Dendritic cell treated with granulocyte-macrophage colony-stimulating factor and Interleukin-4, amounts not matched to agents 40 ng/mL and 50 ng/mL, for 4 days (primary cell): ENCODE measurements at regions not wholly inside any gene's neighbourhood (a gene's known extent, or its start where the extent isn't known, plus 50 kb on each side); places are given as distances from the start of the nearest gene placed in this dataset.

Experiments used
- H3K27ac Mint-ChIP-seq: one replicate; pipeline ENCODE4 v1.8.0; 2022; ENCODE audit warnings: mild to moderate bottlenecking, mixed read lengths
- H3K27me3 Mint-ChIP-seq: one replicate; pipeline ENCODE4 v1.8.0; 2022; ENCODE audit warnings: mild to moderate bottlenecking, mixed read lengths
- H3K36me3 Mint-ChIP-seq: one replicate; pipeline ENCODE4 v1.8.0; 2022; ENCODE audit warnings: low read depth, mixed read lengths
- H3K4me1 Mint-ChIP-seq: one replicate; pipeline ENCODE4 v1.8.0; 2022; ENCODE audit warnings: low read depth, mixed read lengths
- H3K4me3 Mint-ChIP-seq: one replicate; pipeline ENCODE4 v1.8.0; 2022; ENCODE audit warnings: mild to moderate bottlenecking, moderate library complexity, mixed read lengths
- H3K9me3 Mint-ChIP-seq: one replicate; pipeline ENCODE4 v1.8.0; 2022; ENCODE audit warnings: mixed read lengths
- intact Hi-C: fragments of 100-400 bp; cut with micrococcal nuclease; formaldehyde crosslinking; loops from one replicate; pipeline ENCODE4 v1.15.0; 2022

DNA sequence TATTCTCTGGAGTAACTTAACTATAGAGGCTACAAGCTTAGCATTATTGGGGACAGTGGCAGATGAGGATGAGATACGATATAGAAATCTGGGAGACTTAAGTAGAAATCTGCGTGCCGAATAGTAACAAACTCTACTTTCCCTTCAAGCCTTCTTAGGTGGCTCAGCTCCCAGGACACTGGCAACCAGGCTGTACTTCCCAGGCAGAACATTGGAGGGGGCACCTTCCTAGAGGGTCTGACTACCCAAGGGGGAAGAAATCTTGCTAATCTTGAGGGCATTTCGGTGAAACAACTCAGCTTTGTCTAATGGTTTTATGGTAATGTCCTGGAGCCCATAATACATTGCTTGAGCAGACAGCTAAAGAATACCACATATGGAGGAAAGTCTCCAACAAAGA, 126.2 kb upstream of the DTNA start:
- intact Hi-C loops, result no loop called here
- Mint-ChIP-seq H3K4me3 (no peak overlapping the region), H3K4me1 (no peaks in the 10 kb centered on the region), H3K9me3 (peaks cover 10% of the 10 kb centered on the region), H3K27me3 (no peaks in the 10 kb centered on the region), H3K27ac (no peak overlapping the region), H3K36me3 (peaks cover 9% of the 10 kb centered on the region)

DNA sequence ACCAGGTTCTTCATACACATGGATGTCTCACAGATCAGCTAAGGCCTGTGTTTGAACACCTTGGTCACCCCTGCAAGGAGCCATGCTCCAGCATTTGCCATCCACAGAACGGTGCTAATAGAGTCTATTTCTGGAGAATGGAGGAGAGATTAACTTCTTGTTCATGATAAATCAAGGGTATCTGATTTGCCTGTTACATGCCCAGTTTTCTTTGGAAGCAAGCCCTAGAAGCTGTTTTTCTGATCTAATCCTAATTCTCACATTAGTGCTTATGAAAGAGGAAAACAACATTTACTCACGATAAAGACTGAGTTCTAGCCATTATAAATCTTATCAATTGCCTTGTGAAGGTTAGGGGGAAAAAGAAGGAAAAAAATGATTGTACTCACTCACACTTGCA, 119.6 kb upstream of the DTNA start:
- no peak overlapping the region for H3K27ac Mint-ChIP-seq
- no peak overlapping the region for H3K4me3 Mint-ChIP-seq
- H3K36me3 Mint-ChIP-seq, result no peaks in the 10 kb centered on the region
- H3K4me1 Mint-ChIP-seq, result no peaks in the 10 kb centered on the region
- H3K9me3 Mint-ChIP-seq, result no peaks in the 10 kb centered on the region
- peaks cover 6% of the 10 kb centered on the region for H3K27me3 Mint-ChIP-seq
- intact Hi-C loops, result no loop called here

DNA sequence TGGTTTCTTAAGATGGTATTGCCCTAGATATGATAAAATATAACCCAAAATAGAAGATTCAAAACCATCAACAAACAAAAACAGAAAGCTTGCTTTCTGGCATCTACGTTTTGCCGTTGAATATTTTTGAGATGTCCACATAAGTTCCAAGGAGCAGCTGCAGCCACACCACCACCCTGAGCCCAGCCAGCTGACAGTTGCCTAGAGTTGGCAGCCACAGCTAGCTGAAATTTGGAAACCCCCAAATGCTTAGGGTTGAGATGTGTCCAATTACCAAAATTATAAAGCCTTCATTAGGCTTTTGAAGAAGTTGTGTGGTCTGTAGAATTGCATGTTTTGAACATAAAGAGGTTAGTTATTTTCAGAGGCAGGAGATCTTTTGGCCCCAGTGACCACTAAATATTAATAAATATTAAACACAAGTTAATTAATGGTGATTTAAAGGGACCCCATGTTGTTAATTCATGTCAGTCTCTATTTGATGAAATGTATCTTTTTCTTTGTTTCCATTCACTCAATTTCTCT, 118.1 kb upstream of the DTNA start:
- Mint-ChIP-seq H3K4me1 (no peaks in the 10 kb centered on the region), H3K36me3 (peaks cover under 1% of the 10 kb centered on the region), H3K4me3 (no peak overlapping the region), H3K9me3 (no peaks in the 10 kb centered on the region), H3K27me3 (peaks cover 6% of the 10 kb centered on the region), H3K27ac (no peak overlapping the region)
- intact Hi-C loops, result no loop called here

DNA sequence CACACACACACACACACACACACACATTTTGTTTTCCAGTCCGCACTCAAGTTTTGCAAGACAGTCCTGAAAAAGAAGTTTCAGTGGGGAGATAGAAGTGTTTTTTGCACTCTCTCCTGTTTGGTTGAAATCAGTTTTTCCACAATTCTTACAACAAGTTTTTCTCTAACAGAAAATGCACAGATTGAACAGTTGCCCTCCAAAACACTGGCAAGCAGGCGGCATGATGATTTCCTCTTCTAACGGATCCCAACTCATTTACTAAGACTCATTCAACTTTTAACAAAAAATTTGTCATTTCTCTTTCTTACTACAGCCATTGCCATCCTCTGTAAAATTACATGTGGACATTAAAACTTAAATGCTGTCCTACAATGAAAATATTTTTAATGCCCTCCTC, 117.6 kb upstream of the DTNA start:
- intact Hi-C loops, result no loop called here
- Mint-ChIP-seq H3K36me3 (peaks cover 6% of the 10 kb centered on the region), H3K27me3 (peaks cover 6% of the 10 kb centered on the region), H3K9me3 (no peaks in the 10 kb centered on the region), H3K27ac (no peak overlapping the region), H3K4me3 (no peak overlapping the region), H3K4me1 (no peaks in the 10 kb centered on the region)

- intact Hi-C loops, result no loop called here
- H3K4me1 Mint-ChIP-seq, result no peaks in the 10 kb centered on the region
Measured at GRCh38 chr18:34592961-34593382, 117.1 kb upstream of the DTNA start.

GRCh38 chr18:34594266-34594665, 115.8 kb upstream of the DTNA start:
- no peaks in the 10 kb centered on the region for H3K4me1 Mint-ChIP-seq
- no peak overlapping the region for H3K27ac Mint-ChIP-seq
- H3K4me3 Mint-ChIP-seq, result no peak overlapping the region
- peaks cover 8% of the 10 kb centered on the region for H3K36me3 Mint-ChIP-seq
- intact Hi-C loops, result no loop called here
- no peaks in the 10 kb centered on the region for H3K9me3 Mint-ChIP-seq
- H3K27me3 Mint-ChIP-seq, result peaks cover 6% of the 10 kb centered on the region

More at GRCh38 chr18:34592961-34593382, 117.1 kb upstream of the DTNA start:
- Mint-ChIP-seq H3K27ac (no peak overlapping the region), H3K36me3 (peaks cover 8% of the 10 kb centered on the region), H3K27me3 (peaks cover 6% of the 10 kb centered on the region), H3K9me3 (no peaks in the 10 kb centered on the region), H3K4me3 (no peak overlapping the region)

- Mint-ChIP-seq H3K27ac (no peak overlapping the region), H3K4me1 (no peaks in the 10 kb centered on the region), H3K36me3 (peaks cover 8% of the 10 kb centered on the region), H3K27me3 (peaks cover 6% of the 10 kb centered on the region), H3K9me3 (no peaks in the 10 kb centered on the region), H3K4me3 (no peak overlapping the region)
- intact Hi-C loops, result no loop called here
Measured at GRCh38 chr18:34595690-34596089, 114.4 kb upstream of the DTNA start.

DNA sequence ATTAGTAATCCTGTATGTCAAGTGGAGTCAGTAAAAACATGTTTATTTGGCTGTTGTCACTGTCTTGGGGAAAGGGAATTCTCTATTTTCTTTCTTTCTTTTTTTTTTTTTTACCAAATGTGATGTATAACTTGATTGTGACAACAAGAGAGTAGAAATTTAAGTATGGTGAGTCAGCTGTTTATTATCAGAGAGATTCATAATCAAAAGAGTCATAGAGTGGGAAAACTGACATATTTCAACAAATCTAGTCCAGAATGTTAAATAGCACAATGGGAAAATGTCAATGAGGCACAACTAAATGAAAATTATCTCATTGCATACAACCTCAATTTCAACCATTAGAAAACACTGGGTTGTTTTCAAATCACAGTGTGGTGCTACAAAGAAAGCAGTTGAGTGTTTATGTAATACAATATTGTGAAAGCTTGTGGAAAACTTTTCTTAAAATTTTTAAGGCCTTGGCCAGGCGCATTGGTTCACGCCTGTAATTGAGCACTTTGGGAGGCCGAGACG, 111.9 kb upstream of the DTNA start:
- Mint-ChIP-seq H3K27me3 (no peaks in the 10 kb centered on the region), H3K9me3 (no peaks in the 10 kb centered on the region), H3K36me3 (peaks cover 8% of the 10 kb centered on the region), H3K27ac (no peak overlapping the region), H3K4me3 (no peak overlapping the region), H3K4me1 (no peaks in the 10 kb centered on the region)
- intact Hi-C loops, result no loop called here

DNA sequence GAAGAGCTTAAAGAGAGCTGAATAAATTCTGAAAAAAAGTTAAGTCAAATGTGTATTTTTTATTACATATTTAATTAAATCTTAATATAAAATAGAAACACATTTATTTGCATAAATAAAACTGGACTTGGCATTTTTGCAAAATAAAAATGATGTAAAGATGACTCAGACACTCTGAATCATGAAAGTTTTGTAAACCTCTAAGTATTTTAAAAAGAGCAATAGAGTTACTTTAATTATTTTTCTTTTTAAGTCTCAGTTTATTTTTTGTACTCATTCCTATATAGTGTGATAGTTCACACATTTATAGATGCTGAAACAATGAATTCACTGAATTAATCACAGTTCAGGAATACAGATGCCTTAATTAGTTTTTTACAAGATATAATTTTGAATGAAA, 109.9 kb upstream of the DTNA start:
- Mint-ChIP-seq H3K36me3 (peaks cover 8% of the 10 kb centered on the region), H3K27ac (no peak overlapping the region), H3K4me3 (no peak overlapping the region), H3K27me3 (no peaks in the 10 kb centered on the region), H3K9me3 (no peaks in the 10 kb centered on the region), H3K4me1 (no peaks in the 10 kb centered on the region)
- intact Hi-C loops, result no loop called here

DNA sequence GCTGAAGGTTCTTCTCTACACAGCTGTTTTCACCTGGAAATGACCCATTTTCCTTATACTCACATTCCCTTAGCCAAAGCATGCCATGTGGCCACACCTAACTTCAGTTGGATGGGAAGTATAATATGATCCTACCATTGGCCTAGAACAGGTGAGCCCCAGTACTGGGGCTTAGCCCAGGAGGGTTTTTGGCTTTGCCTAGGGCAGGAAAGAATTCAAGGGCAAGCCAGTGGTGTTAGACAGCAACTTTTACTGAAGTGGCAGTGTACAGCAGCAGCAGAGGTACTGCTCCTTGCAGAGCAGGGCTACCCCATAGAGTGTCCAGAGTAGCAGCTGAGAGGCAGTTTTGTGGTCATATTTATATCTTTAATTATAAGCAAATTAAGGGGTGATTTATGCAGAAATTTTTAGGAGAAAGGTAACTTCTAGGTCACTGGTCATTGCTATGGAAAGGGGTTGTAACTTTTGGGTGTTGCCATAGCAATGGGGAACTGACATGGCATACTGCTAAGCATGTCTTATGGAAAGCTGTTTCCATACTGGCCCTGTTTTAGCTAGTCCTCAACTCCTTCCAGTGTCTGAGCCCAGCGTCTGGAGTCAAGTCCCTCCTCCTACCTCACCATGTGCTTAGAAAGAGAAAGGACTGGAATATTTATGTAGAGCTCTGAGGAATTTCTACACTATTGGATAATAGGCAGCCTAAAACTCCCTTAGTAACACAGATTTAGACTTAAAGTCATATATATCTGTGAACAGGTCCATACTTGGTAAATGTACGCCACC, 109.0 kb upstream of the DTNA start:
- Mint-ChIP-seq H3K4me1 (no peaks in the 10 kb centered on the region), H3K4me3 (no peak overlapping the region), H3K27me3 (no peaks in the 10 kb centered on the region), H3K27ac (no peak overlapping the region), H3K36me3 (peaks cover 8% of the 10 kb centered on the region), H3K9me3 (no peaks in the 10 kb centered on the region)
- intact Hi-C loops, result no loop called here

DNA sequence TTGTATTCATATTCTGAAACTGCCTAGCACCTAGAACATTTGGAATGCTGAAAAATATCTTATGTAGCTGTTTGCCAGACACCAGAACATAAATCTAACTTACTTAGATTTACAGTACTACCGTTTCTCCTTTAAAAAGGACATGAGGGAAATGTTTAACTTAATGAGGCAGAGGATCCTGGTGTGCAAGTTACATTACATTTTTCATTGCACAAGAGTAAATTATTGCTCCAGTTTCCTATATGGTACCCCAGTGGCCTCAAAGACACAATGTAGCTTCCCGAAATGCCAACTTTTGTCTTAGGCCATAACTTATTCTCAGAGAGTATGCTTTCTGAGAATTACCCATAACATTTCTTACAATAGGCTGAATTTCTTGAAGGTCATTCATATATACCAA, 105.5 kb upstream of the DTNA start:
- H3K4me1 Mint-ChIP-seq, result no peaks in the 10 kb centered on the region
- H3K4me3 Mint-ChIP-seq, result no peak overlapping the region
- H3K9me3 Mint-ChIP-seq, result no peaks in the 10 kb centered on the region
- intact Hi-C loops, result no loop called here
- H3K36me3 Mint-ChIP-seq, result no peaks in the 10 kb centered on the region
- no peaks in the 10 kb centered on the region for H3K27me3 Mint-ChIP-seq
- H3K27ac Mint-ChIP-seq, result no peak overlapping the region

- no peak overlapping the region for H3K27ac Mint-ChIP-seq
- no peaks in the 10 kb centered on the region for H3K4me1 Mint-ChIP-seq
- H3K36me3 Mint-ChIP-seq, result peaks cover 1% of the 10 kb centered on the region
- no peak overlapping the region for H3K4me3 Mint-ChIP-seq
- no peaks in the 10 kb centered on the region for H3K27me3 Mint-ChIP-seq
- H3K9me3 Mint-ChIP-seq, result no peaks in the 10 kb centered on the region
- intact Hi-C loops, result no loop called here
Measured at GRCh38 chr18:34606851-34607250, 103.2 kb upstream of the DTNA start.

DNA sequence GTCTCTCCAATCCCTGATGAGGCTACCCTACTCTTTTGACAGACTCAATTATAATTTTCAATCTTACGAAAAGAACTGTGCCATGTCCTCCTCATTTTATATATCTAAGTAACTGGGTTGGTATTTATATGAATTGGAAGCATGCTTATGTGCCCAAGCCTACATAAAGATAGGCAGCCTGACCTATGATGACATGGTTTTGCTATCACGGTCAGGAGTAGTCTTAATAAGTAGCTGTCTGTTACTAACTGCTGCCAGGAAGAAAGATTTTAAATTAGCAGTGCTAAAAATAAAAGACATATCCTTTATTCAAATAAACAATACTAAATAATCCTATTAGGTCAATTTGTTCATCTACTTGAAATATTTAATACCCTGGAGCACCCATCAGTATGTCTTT, 102.0 kb upstream of the DTNA start:
- no peaks in the 10 kb centered on the region for H3K4me1 Mint-ChIP-seq
- H3K27me3 Mint-ChIP-seq, result no peaks in the 10 kb centered on the region
- intact Hi-C loops, result no loop called here
- H3K4me3 Mint-ChIP-seq, result no peak overlapping the region
- H3K27ac Mint-ChIP-seq, result no peak overlapping the region
- H3K36me3 Mint-ChIP-seq, result peaks cover 7% of the 10 kb centered on the region
- no peaks in the 10 kb centered on the region for H3K9me3 Mint-ChIP-seq

GRCh38 chr18:34609986-34610648, 100.0 kb upstream of the DTNA start:
- no peaks in the 10 kb centered on the region for H3K9me3 Mint-ChIP-seq
- H3K4me1 Mint-ChIP-seq, result no peaks in the 10 kb centered on the region
- H3K27me3 Mint-ChIP-seq, result no peaks in the 10 kb centered on the region
- H3K4me3 Mint-ChIP-seq, result no peak overlapping the region
- peaks cover 7% of the 10 kb centered on the region for H3K36me3 Mint-ChIP-seq
- intact Hi-C loops, result no loop called here
- H3K27ac Mint-ChIP-seq, result no peak overlapping the region
